ENCODE measurements at regions not wholly inside any gene's neighbourhood (a gene's known extent, or its start where the extent isn't known, plus 50 kb on each side); places are given as distances from the start of the nearest gene placed in this dataset.
"Not testable (repeated sequence)": the region's sequence is repeated elsewhere in the genome, so short reads cannot be mapped to it uniquely, and the experiment has no call there.

- H3K36me3 ChIP-seq (ENCODE audit: control insufficient read depth, insufficient read depth, low read length): no peaks in the 10 kb centered on the region
Measured at GRCh38 chr13:78867655-78868054, 208.7 kb upstream of the OBI1 start.

GRCh38 chr13:78866076-78866475, 207.1 kb upstream of the OBI1 start:
- H3K9ac ChIP-seq (ENCODE audit: low read depth, low read length); H3K27me3 ChIP-seq (ENCODE audit: control insufficient read depth, insufficient read depth, low read length); H3K36me3 ChIP-seq (ENCODE audit: control insufficient read depth, insufficient read depth, low read length); H3K4me1 ChIP-seq (ENCODE audit: control insufficient read depth, insufficient read depth, low read length); H3K4me3 ChIP-seq (ENCODE audit: low read depth, low read length); H3K27ac ChIP-seq (ENCODE audit: low read depth, low read length); H3K9me3 ChIP-seq (ENCODE audit: control insufficient read depth, insufficient read depth, low read length): not testable (repeated sequence)

More at GRCh38 chr13:78867655-78868054, 208.7 kb upstream of the OBI1 start:
- H3K27ac ChIP-seq (ENCODE audit: low read depth, low read length): no peak overlapping the region
- H3K27me3 ChIP-seq (ENCODE audit: control insufficient read depth, insufficient read depth, low read length): no peaks in the 10 kb centered on the region
- H3K9ac ChIP-seq (ENCODE audit: low read depth, low read length): no peak overlapping the region
- no peak overlapping the region for H3K4me3 ChIP-seq (ENCODE audit: low read depth, low read length)
- no peaks in the 10 kb centered on the region; the same call in 1 of the 2 replicates for H3K9me3 ChIP-seq (ENCODE audit: control insufficient read depth, insufficient read depth, low read length)
- H3K4me1 ChIP-seq (ENCODE audit: control insufficient read depth, insufficient read depth, low read length): no peaks in the 10 kb centered on the region

GRCh38 chr13:78862446-78862845, 203.5 kb upstream of the OBI1 start:
- Histone ChIP-seq H3K27ac (ENCODE audit: low read depth, low read length) (no peak overlapping the region), H3K36me3 (ENCODE audit: control insufficient read depth, insufficient read depth, low read length) (no peaks in the 10 kb centered on the region), H3K9me3 (ENCODE audit: control insufficient read depth, insufficient read depth, low read length) (peaks cover 11% of the 10 kb centered on the region), H3K27me3 (ENCODE audit: control insufficient read depth, insufficient read depth, low read length) (no peaks in the 10 kb centered on the region), H3K4me1 (ENCODE audit: control insufficient read depth, insufficient read depth, low read length) (no peaks in the 10 kb centered on the region), H3K9ac (ENCODE audit: low read depth, low read length) (no peak overlapping the region), H3K4me3 (ENCODE audit: low read depth, low read length) (no peak overlapping the region)

- Histone ChIP-seq H3K27ac (ENCODE audit: low read depth, low read length) (no peak overlapping the region), H3K4me3 (ENCODE audit: low read depth, low read length) (no peak overlapping the region)
Measured at GRCh38 chr13:78852709-78853108, 193.8 kb upstream of the OBI1 start.

GRCh38 chr13:78845656-78846365, 186.9 kb upstream of the OBI1 start:
- H3K4me1 ChIP-seq (ENCODE audit: control insufficient read depth, insufficient read depth, low read length): no peaks in the 10 kb centered on the region
- no peaks in the 10 kb centered on the region for H3K36me3 ChIP-seq (ENCODE audit: control insufficient read depth, insufficient read depth, low read length)
- no peaks in the 10 kb centered on the region for H3K27me3 ChIP-seq (ENCODE audit: control insufficient read depth, insufficient read depth, low read length)
- H3K9ac ChIP-seq (ENCODE audit: low read depth, low read length): no peak overlapping the region
- H3K9me3 ChIP-seq (ENCODE audit: control insufficient read depth, insufficient read depth, low read length): no peaks in the 10 kb centered on the region
- H3K27ac ChIP-seq (ENCODE audit: low read depth, low read length): no peak overlapping the region
- H3K4me3 ChIP-seq (ENCODE audit: low read depth, low read length): no peak overlapping the region

More at GRCh38 chr13:78852709-78853108, 193.8 kb upstream of the OBI1 start:
- H3K9me3 ChIP-seq (ENCODE audit: control insufficient read depth, insufficient read depth, low read length): no peaks in the 10 kb centered on the region
- H3K4me1 ChIP-seq (ENCODE audit: control insufficient read depth, insufficient read depth, low read length): no peaks in the 10 kb centered on the region
- H3K9ac ChIP-seq (ENCODE audit: low read depth, low read length): no peak overlapping the region
- no peaks in the 10 kb centered on the region for H3K27me3 ChIP-seq (ENCODE audit: control insufficient read depth, insufficient read depth, low read length)
- H3K36me3 ChIP-seq (ENCODE audit: control insufficient read depth, insufficient read depth, low read length): no peaks in the 10 kb centered on the region

- no peak overlapping the region for H3K9ac ChIP-seq (ENCODE audit: low read depth, low read length)
- no peaks in the 10 kb centered on the region for H3K9me3 ChIP-seq (ENCODE audit: control insufficient read depth, insufficient read depth, low read length)
- no peaks in the 10 kb centered on the region for H3K27me3 ChIP-seq (ENCODE audit: control insufficient read depth, insufficient read depth, low read length)
- H3K27ac ChIP-seq (ENCODE audit: low read depth, low read length): no peak overlapping the region
- H3K4me1 ChIP-seq (ENCODE audit: control insufficient read depth, insufficient read depth, low read length): no peaks in the 10 kb centered on the region
- no peak overlapping the region for H3K4me3 ChIP-seq (ENCODE audit: low read depth, low read length)
- no peaks in the 10 kb centered on the region for H3K36me3 ChIP-seq (ENCODE audit: control insufficient read depth, insufficient read depth, low read length)
Measured at GRCh38 chr13:78844106-78844505, 185.2 kb upstream of the OBI1 start.

GRCh38 chr13:78841358-78841963, 182.5 kb upstream of the OBI1 start:
- H3K4me1 ChIP-seq (ENCODE audit: control insufficient read depth, insufficient read depth, low read length): no peaks in the 10 kb centered on the region
- no peaks in the 10 kb centered on the region for H3K27me3 ChIP-seq (ENCODE audit: control insufficient read depth, insufficient read depth, low read length)

GRCh38 chr13:78836238-78836784, 177.4 kb upstream of the OBI1 start:
- no peak overlapping the region for H3K4me3 ChIP-seq (ENCODE audit: low read depth, low read length)
- H3K36me3 ChIP-seq (ENCODE audit: control insufficient read depth, insufficient read depth, low read length): no peaks in the 10 kb centered on the region
- H3K9ac ChIP-seq (ENCODE audit: low read depth, low read length): no peak overlapping the region
- H3K27me3 ChIP-seq (ENCODE audit: control insufficient read depth, insufficient read depth, low read length): no peaks in the 10 kb centered on the region
- H3K9me3 ChIP-seq (ENCODE audit: control insufficient read depth, insufficient read depth, low read length): no peaks in the 10 kb centered on the region
- H3K27ac ChIP-seq (ENCODE audit: low read depth, low read length): no peak overlapping the region
- no peaks in the 10 kb centered on the region for H3K4me1 ChIP-seq (ENCODE audit: control insufficient read depth, insufficient read depth, low read length)

More at GRCh38 chr13:78841358-78841963, 182.5 kb upstream of the OBI1 start:
- Histone ChIP-seq H3K9me3 (ENCODE audit: control insufficient read depth, insufficient read depth, low read length) (no peaks in the 10 kb centered on the region), H3K9ac (ENCODE audit: low read depth, low read length) (no peak overlapping the region), H3K27ac (ENCODE audit: low read depth, low read length) (no peak overlapping the region), H3K4me3 (ENCODE audit: low read depth, low read length) (no peak overlapping the region), H3K36me3 (ENCODE audit: control insufficient read depth, insufficient read depth, low read length) (no peaks in the 10 kb centered on the region)

GRCh38 chr13:78832461-78832860, 173.5 kb upstream of the OBI1 start:
- Histone ChIP-seq H3K27me3 (ENCODE audit: control insufficient read depth, insufficient read depth, low read length) (no peaks in the 10 kb centered on the region), H3K4me1 (ENCODE audit: control insufficient read depth, insufficient read depth, low read length) (no peaks in the 10 kb centered on the region), H3K9me3 (ENCODE audit: control insufficient read depth, insufficient read depth, low read length) (no peaks in the 10 kb centered on the region), H3K27ac (ENCODE audit: low read depth, low read length) (no peak overlapping the region), H3K4me3 (ENCODE audit: low read depth, low read length) (no peak overlapping the region), H3K9ac (ENCODE audit: low read depth, low read length) (no peak overlapping the region), H3K36me3 (ENCODE audit: control insufficient read depth, insufficient read depth, low read length) (no peaks in the 10 kb centered on the region)

- H3K36me3 ChIP-seq (ENCODE audit: control insufficient read depth, insufficient read depth, low read length): no peaks in the 10 kb centered on the region
- H3K27me3 ChIP-seq (ENCODE audit: control insufficient read depth, insufficient read depth, low read length): no peaks in the 10 kb centered on the region
- no peak overlapping the region for H3K27ac ChIP-seq (ENCODE audit: low read depth, low read length)
- no peaks in the 10 kb centered on the region for H3K9me3 ChIP-seq (ENCODE audit: control insufficient read depth, insufficient read depth, low read length)
- H3K9ac ChIP-seq (ENCODE audit: low read depth, low read length): no peak overlapping the region
- no peaks in the 10 kb centered on the region for H3K4me1 ChIP-seq (ENCODE audit: control insufficient read depth, insufficient read depth, low read length)
- no peak overlapping the region for H3K4me3 ChIP-seq (ENCODE audit: low read depth, low read length)
Measured at GRCh38 chr13:78830508-78830907, 171.6 kb upstream of the OBI1 start.

DNA sequence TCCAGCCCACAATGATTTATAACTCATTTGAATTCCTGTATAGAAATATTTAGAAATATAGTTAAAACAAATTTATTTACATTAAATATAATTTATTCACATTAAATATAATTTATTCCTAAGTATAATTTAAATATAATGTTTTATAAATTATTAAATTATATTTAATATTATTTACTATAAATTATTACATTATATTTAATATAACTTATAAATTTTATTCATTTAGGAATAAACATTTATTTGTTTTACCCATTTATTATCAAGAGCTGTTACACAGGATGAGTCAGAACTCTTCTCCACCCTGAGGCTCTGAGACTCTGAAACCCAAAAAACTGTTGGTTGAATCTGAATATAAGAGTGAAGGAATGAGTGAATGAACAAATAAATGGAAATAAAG, 170.9 kb upstream of the OBI1 start:
- Histone ChIP-seq H3K4me3 (ENCODE audit: low read depth, low read length) (no peak overlapping the region), H3K27ac (ENCODE audit: low read depth, low read length) (no peak overlapping the region), H3K9me3 (ENCODE audit: control insufficient read depth, insufficient read depth, low read length) (no peaks in the 10 kb centered on the region), H3K9ac (ENCODE audit: low read depth, low read length) (no peak overlapping the region), H3K4me1 (ENCODE audit: control insufficient read depth, insufficient read depth, low read length) (no peaks in the 10 kb centered on the region), H3K27me3 (ENCODE audit: control insufficient read depth, insufficient read depth, low read length) (no peaks in the 10 kb centered on the region), H3K36me3 (ENCODE audit: control insufficient read depth, insufficient read depth, low read length) (no peaks in the 10 kb centered on the region)

All from HUES48 (cell line).